WTC11 (cell line): ENCODE measurements at regions not wholly inside any gene's neighbourhood (a gene's known extent, or its start where the extent isn't known, plus 50 kb on each side); places are given as distances from the start of the nearest gene placed in this dataset.

Source experiments
- ATAC-seq: fragments of 200-7000 bp; cut with Tn5 transposase; 2 replicates; pipeline ENCODE4 v1.10.0; 2021; ENCODE audit warnings: mild to moderate bottlenecking, moderate library complexity
- CTCF ChIA-PET: fragments of 300-600 bp; sonication (Branson Sonifier 250); formaldehyde crosslinking; loops from one replicate; lab custom pipeline; 2021; ENCODE audit warnings: antibody characterized with exemption; lab: Charles Lee
- POLR2A ChIA-PET: fragments of 350-600 bp; sonication (Branson Sonifier 250); formaldehyde crosslinking; loops from one replicate; lab custom pipeline; 2021; ENCODE audit warnings: antibody characterized with exemption; lab: Charles Lee
- DNase-seq: peaks from one replicate; pipeline ENCODE4 v3.0.0; 2021; ENCODE audit warnings: low spot score
- H3K27ac Mint-ChIP-seq: 2 replicates; pipeline ENCODE4 v1.8.0; 2021; ENCODE audit warnings: mixed read lengths
- H3K27me3 Mint-ChIP-seq: 2 replicates; pipeline ENCODE4 v1.8.0; 2021; ENCODE audit warnings: low read depth, mild to moderate bottlenecking, moderate library complexity, mixed read lengths
- H3K36me3 Mint-ChIP-seq: 2 replicates; pipeline ENCODE4 v1.8.0; 2021; ENCODE audit warnings: mixed read lengths
- H3K4me1 Mint-ChIP-seq: 2 replicates; pipeline ENCODE4 v1.8.0; 2022; ENCODE audit warnings: mixed read lengths
- H3K4me3 Mint-ChIP-seq: 2 replicates; pipeline ENCODE4 v1.8.0; 2021; ENCODE audit warnings: mild to moderate bottlenecking, moderate library complexity, mixed read lengths
- H3K9me3 Mint-ChIP-seq: 2 replicates; pipeline ENCODE4 v1.8.0; 2021; ENCODE audit warnings: mixed read lengths
- ATF3 ChIP-seq: sonication (generic); formaldehyde crosslinking; conservative IDR thresholded peaks from 2 replicates; pipeline ENCODE4 v1.8.1; 2022; ENCODE audit warnings: mild to moderate bottlenecking, missing genetic modification reagents
- CBFB ChIP-seq: sonication (generic); formaldehyde crosslinking; IDR thresholded peaks from 2 replicates; pipeline ENCODE4 v1.8.1; 2022; ENCODE audit warnings: mild to moderate bottlenecking, low read depth, missing genetic modification reagents
- ELF4 ChIP-seq: sonication (generic); formaldehyde crosslinking; IDR thresholded peaks from 2 replicates; pipeline ENCODE4 v1.8.1; 2022; ENCODE audit warnings: low read depth, mild to moderate bottlenecking, moderate library complexity, missing genetic modification reagents
- FOXP1 ChIP-seq: sonication (generic); formaldehyde crosslinking; IDR thresholded peaks from 2 replicates; pipeline ENCODE4 v1.8.0; 2022; ENCODE audit warnings: missing genetic modification reagents, mild to moderate bottlenecking, moderate library complexity, borderline replicate concordance
- GRHL2 ChIP-seq: fragments of 250-450 bp; sonication (Bioruptor Pico); IDR thresholded peaks from 2 replicates; pipeline ENCODE4 v1.8.0; 2022; ENCODE audit warnings: mild to moderate bottlenecking, moderate library complexity; ENCODE audit not compliant: insufficient replicate concordance, severe bottlenecking
- GTF2I ChIP-seq: fragments of 250-450 bp; sonication (Bioruptor Pico); conservative IDR thresholded peaks from 2 replicates; pipeline ENCODE4 v1.4.0; 2021; ENCODE audit warnings: mild to moderate bottlenecking
- NFATC4 ChIP-seq: fragments of 250-450 bp; sonication (Bioruptor Pico); IDR thresholded peaks from 2 replicates; pipeline ENCODE4 v1.9.0; 2021; ENCODE audit warnings: mild to moderate bottlenecking
- NR1H2 ChIP-seq: sonication (generic); formaldehyde crosslinking; IDR thresholded peaks from 2 replicates; pipeline ENCODE4 v1.9.0; 2021; ENCODE audit warnings: mild to moderate bottlenecking, moderate library complexity, missing genetic modification reagents
- NR2C2 ChIP-seq: sonication (generic); formaldehyde crosslinking; IDR thresholded peaks from 2 replicates; pipeline ENCODE4 v1.8.0; 2022; ENCODE audit warnings: mild to moderate bottlenecking, missing genetic modification reagents
- SMAD3 ChIP-seq: sonication (generic); formaldehyde crosslinking; IDR thresholded peaks from 2 replicates; pipeline ENCODE4 v1.8.0; 2022; ENCODE audit warnings: missing genetic modification reagents, mild to moderate bottlenecking, borderline replicate concordance
- SMAD4 ChIP-seq: sonication (generic); formaldehyde crosslinking; IDR thresholded peaks from 2 replicates; pipeline ENCODE4 v1.8.0; 2022; ENCODE audit warnings: mild to moderate bottlenecking, missing genetic modification reagents
- TCF7 ChIP-seq: sonication (generic); formaldehyde crosslinking; IDR thresholded peaks from 2 replicates; pipeline ENCODE4 v1.8.0; 2022; ENCODE audit warnings: mild to moderate bottlenecking, low read depth, missing genetic modification reagents, moderate library complexity
- ZBTB21 ChIP-seq: sonication (generic); formaldehyde crosslinking; IDR thresholded peaks from 2 replicates; pipeline ENCODE4 v1.8.1; 2023; ENCODE audit warnings: mild to moderate bottlenecking, missing genetic modification reagents, borderline replicate concordance
- ZNF232 ChIP-seq: sonication (generic); formaldehyde crosslinking; IDR thresholded peaks from 2 replicates; pipeline ENCODE4 v1.8.0; 2022; ENCODE audit warnings: mild to moderate bottlenecking, missing genetic modification reagents
- ZNF263 ChIP-seq: sonication (generic); formaldehyde crosslinking; IDR thresholded peaks from 2 replicates; pipeline ENCODE4 v1.8.1; 2022; ENCODE audit warnings: low read depth, mild to moderate bottlenecking, moderate library complexity, missing genetic modification reagents
- ZNF317 ChIP-seq: sonication (generic); formaldehyde crosslinking; IDR thresholded peaks from 2 replicates; pipeline ENCODE4 v1.8.1; 2023; ENCODE audit warnings: low read depth, mild to moderate bottlenecking, moderate library complexity, missing genetic modification reagents, borderline replicate concordance
- ZNF425 ChIP-seq: fragments of 250-450 bp; sonication (Bioruptor Pico); conservative IDR thresholded peaks from 2 replicates; pipeline ENCODE4 v1.9.0; 2021; ENCODE audit warnings: mild to moderate bottlenecking
- TF ChIP-seq, protein P1 (sequence below): sonication (generic); formaldehyde crosslinking; IDR thresholded peaks from 2 replicates; pipeline ENCODE4 v1.8.1; 2023; ENCODE audit warnings: mild to moderate bottlenecking, missing genetic modification reagents, borderline replicate concordance

- no peaks in the 10 kb centered on the region for H3K36me3 Mint-ChIP-seq
- no peaks in the 10 kb centered on the region for H3K27me3 Mint-ChIP-seq
- no peak overlapping the region for H3K27ac Mint-ChIP-seq
- ATAC-seq, result no peak
- no peak overlapping the region for H3K4me3 Mint-ChIP-seq
- ChIA-PET POLR2A (no interaction called here), CTCF (no interaction called here)
- no peak for TF ChIP-seq GTF2I (CRISPR knock-in tag)
- TF ChIP-seq ZNF317 (CRISPR knock-in tag), result no peak
- TF ChIP-seq GRHL2, result no peak
- no peak for TF ChIP-seq ELF4
- no peak for TF ChIP-seq CBFB
- no peak for TF ChIP-seq NFATC4
- no peaks in the 10 kb centered on the region for H3K4me1 Mint-ChIP-seq
- H3K9me3 Mint-ChIP-seq, result no peaks in the 10 kb centered on the region
- DNase-seq, result no peak
Measured at GRCh38 chr1:195768936-195769335, 839.3 kb downstream of the KCNT2 start.

DNA sequence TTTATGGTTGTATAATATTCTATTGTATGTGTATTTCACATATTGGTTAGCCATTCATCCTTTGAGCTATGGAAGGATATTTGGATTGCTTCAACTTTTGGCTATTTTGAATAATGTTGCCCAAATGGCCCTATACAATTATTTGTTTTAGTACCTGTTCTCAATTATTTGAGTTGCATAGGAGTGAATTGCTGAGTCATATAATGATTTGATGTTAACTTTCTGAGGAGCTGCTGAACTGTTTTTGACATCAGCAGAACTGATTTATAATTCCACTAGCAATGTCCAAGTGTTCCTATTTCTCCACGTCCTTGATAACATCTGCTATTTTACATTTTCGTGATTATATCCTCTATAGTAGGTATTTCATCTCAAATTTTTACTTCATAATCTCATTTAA is 839.9 kb downstream of the KCNT2 start:
- no peak for DNase-seq
- CTCF ChIA-PET, result no interaction called here
- no peaks in the 10 kb centered on the region for H3K4me1 Mint-ChIP-seq

GRCh38 chr1:195766709-195767108 is 841.5 kb downstream of the KCNT2 start:
- ChIA-PET CTCF (no interaction called here), POLR2A (no interaction called here)
- H3K27ac Mint-ChIP-seq, result no peak overlapping the region
- H3K4me3 Mint-ChIP-seq, result no peak overlapping the region
- H3K36me3 Mint-ChIP-seq, result no peaks in the 10 kb centered on the region
- H3K9me3 Mint-ChIP-seq, result no peaks in the 10 kb centered on the region
- DNase-seq, result no peak
- ATAC-seq, result no peak
- H3K27me3 Mint-ChIP-seq, result no peaks in the 10 kb centered on the region
- TF ChIP-seq, protein P1, sequence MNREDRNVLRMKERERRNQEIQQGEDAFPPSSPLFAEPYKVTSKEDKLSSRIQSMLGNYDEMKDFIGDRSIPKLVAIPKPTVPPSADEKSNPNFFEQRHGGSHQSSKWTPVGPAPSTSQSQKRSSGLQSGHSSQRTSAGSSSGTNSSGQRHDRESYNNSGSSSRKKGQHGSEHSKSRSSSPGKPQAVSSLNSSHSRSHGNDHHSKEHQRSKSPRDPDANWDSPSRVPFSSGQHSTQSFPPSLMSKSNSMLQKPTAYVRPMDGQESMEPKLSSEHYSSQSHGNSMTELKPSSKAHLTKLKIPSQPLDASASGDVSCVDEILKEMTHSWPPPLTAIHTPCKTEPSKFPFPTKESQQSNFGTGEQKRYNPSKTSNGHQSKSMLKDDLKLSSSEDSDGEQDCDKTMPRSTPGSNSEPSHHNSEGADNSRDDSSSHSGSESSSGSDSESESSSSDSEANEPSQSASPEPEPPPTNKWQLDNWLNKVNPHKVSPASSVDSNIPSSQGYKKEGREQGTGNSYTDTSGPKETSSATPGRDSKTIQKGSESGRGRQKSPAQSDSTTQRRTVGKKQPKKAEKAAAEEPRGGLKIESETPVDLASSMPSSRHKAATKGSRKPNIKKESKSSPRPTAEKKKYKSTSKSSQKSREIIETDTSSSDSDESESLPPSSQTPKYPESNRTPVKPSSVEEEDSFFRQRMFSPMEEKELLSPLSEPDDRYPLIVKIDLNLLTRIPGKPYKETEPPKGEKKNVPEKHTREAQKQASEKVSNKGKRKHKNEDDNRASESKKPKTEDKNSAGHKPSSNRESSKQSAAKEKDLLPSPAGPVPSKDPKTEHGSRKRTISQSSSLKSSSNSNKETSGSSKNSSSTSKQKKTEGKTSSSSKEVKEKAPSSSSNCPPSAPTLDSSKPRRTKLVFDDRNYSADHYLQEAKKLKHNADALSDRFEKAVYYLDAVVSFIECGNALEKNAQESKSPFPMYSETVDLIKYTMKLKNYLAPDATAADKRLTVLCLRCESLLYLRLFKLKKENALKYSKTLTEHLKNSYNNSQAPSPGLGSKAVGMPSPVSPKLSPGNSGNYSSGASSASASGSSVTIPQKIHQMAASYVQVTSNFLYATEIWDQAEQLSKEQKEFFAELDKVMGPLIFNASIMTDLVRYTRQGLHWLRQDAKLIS (CRISPR knock-in tag), result no peak
- TF ChIP-seq NR1H2 (CRISPR knock-in tag) (no peak), SMAD4 (CRISPR knock-in tag) (no peak), ZNF232 (CRISPR knock-in tag) (no peak), TCF7 (no peak), NR2C2 (CRISPR knock-in tag) (no peak), ZBTB21 (CRISPR knock-in tag) (no peak), SMAD3 (CRISPR knock-in tag) (no peak), ZNF263 (CRISPR knock-in tag) (no peak), FOXP1 (CRISPR knock-in tag) (no peak), ZNF425 (CRISPR knock-in tag) (no peak), NFATC4 (no peak)
- H3K4me1 Mint-ChIP-seq, result no peaks in the 10 kb centered on the region

More for the DNA sequence above, 839.9 kb downstream of the KCNT2 start:
- H3K9me3 Mint-ChIP-seq, result no peaks in the 10 kb centered on the region
- TF ChIP-seq ATF3, result no peak
- TF ChIP-seq, all 79 proteins: peak for 0
- Mint-ChIP-seq H3K27me3 (no peaks in the 10 kb centered on the region), H3K27ac (no peak overlapping the region), H3K4me3 (no peak overlapping the region), H3K36me3 (no peaks in the 10 kb centered on the region)
- no peak for ATAC-seq
- POLR2A ChIA-PET, result no interaction called here
